IPS-15b (cell line): ENCODE measurements at regions not wholly inside any gene's neighbourhood (a gene's known extent, or its start where the extent isn't known, plus 50 kb on each side); places are given as distances from the start of the nearest gene placed in this dataset.
"Not testable (repeated sequence)": the region's sequence is repeated elsewhere in the genome, so short reads cannot be mapped to it uniquely, and the experiment has no call there.

Experiments
- H3K27me3 ChIP-seq: one replicate; pipeline ENCODE4 v1.6.1; 2013; ENCODE audit warnings: low read length; ENCODE audit not compliant: control insufficient read depth, insufficient read depth
- H3K36me3 ChIP-seq: one replicate; pipeline ENCODE4 v1.6.1; 2013; ENCODE audit warnings: low read length; ENCODE audit not compliant: control insufficient read depth, insufficient read depth
- H3K4me1 ChIP-seq: one replicate; pipeline ENCODE4 v1.6.1; 2013; ENCODE audit warnings: mild to moderate bottlenecking, low read length; ENCODE audit not compliant: control insufficient read depth, insufficient read depth
- H3K4me3 ChIP-seq: one replicate; pipeline ENCODE4 v1.5.1; 2013; ENCODE audit warnings: low read depth, low read length
- H3K9ac ChIP-seq: one replicate; pipeline ENCODE4 v1.6.1; 2013; ENCODE audit warnings: low read depth, mild to moderate bottlenecking, low read length
- H3K9me3 ChIP-seq: one replicate; pipeline ENCODE4 v1.6.1; 2013; ENCODE audit warnings: mild to moderate bottlenecking, low read length; ENCODE audit not compliant: control insufficient read depth, insufficient read depth

DNA sequence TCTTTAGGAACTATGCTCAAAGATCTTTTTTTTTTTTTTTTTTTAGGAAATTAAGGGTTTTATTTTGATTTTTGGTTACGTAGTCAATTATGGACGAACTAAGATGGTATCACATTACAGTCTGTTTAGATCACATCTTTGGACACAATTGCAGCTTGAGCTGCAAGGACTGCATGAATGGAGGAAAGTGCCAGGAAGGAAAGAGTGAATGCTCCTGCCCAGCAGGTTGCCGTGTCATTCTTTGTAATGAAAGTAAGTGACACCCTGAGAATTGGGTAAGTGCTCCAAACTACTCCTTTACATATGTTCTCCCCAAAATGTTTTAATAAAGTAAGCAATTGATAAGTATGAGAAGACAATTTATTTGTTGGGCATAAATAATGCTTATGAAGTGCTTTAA, 716.5 kb upstream of the GOLIM4 start:
- H3K9ac ChIP-seq = no peak overlapping the region
- H3K4me3 ChIP-seq = no peak overlapping the region

GRCh38 chr3:168808596-168808995, 712.9 kb upstream of the GOLIM4 start:
- Histone ChIP-seq H3K27me3 (no peaks in the 10 kb centered on the region), H3K9me3 (no peaks in the 10 kb centered on the region), H3K9ac (no peak overlapping the region), H3K4me3 (no peak overlapping the region), H3K4me1 (peaks cover 20% of the 10 kb centered on the region), H3K36me3 (no peaks in the 10 kb centered on the region)

More for the DNA sequence above, 716.5 kb upstream of the GOLIM4 start:
- Histone ChIP-seq H3K27me3 (no peaks in the 10 kb centered on the region), H3K4me1 (peaks cover 28% of the 10 kb centered on the region), H3K9me3 (no peaks in the 10 kb centered on the region), H3K36me3 (no peaks in the 10 kb centered on the region)

DNA sequence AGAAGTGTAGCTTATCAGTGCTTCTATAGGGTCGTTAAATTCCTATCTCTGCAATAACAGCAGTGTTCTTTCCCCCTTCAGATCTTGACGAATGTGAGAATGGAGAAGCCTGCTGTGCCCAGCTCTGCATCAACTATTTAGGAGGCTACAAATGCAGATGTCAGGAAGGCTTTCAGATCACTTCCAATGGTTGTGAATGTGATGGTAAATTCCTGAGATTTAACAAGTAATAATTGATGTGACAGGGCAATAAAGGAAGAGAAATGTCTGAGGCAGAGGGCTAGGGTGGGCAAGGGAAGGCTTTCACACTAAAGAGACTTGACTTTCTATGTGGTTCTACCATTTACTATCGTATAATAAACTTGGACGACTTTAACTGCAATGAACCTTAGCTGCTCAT, 711.7 kb upstream of the GOLIM4 start:
- no peaks in the 10 kb centered on the region for H3K27me3 ChIP-seq
- H3K4me1 ChIP-seq = peaks cover 13% of the 10 kb centered on the region

DNA sequence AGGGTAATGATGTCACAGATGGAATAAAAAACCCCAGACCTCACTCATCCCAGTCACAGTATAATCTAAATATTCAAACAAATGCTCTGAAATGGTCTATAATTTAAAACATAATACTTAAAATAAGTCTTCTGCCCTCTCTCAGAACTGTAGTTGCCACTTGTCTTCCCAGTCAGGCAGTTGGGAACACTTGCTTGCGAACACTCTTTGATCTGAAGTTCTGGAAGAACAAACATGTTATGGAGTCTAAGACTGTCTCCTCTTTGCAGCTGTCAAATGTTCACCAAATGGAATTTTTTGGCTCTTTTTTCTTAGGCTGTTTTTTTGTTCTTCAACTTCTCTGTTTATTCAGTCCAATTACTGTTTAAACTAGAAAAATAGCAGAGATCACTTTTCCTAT, 711.1 kb upstream of the GOLIM4 start:
- no peak overlapping the region for H3K9ac ChIP-seq
- H3K27me3 ChIP-seq = no peaks in the 10 kb centered on the region
- peaks cover 11% of the 10 kb centered on the region for H3K4me1 ChIP-seq
- H3K36me3 ChIP-seq = no peaks in the 10 kb centered on the region
- no peak overlapping the region for H3K4me3 ChIP-seq
- no peaks in the 10 kb centered on the region for H3K9me3 ChIP-seq

More for the DNA sequence above, 711.7 kb upstream of the GOLIM4 start:
- no peaks in the 10 kb centered on the region for H3K9me3 ChIP-seq
- no peak overlapping the region for H3K9ac ChIP-seq
- H3K36me3 ChIP-seq = no peaks in the 10 kb centered on the region
- H3K4me3 ChIP-seq = no peak overlapping the region

DNA sequence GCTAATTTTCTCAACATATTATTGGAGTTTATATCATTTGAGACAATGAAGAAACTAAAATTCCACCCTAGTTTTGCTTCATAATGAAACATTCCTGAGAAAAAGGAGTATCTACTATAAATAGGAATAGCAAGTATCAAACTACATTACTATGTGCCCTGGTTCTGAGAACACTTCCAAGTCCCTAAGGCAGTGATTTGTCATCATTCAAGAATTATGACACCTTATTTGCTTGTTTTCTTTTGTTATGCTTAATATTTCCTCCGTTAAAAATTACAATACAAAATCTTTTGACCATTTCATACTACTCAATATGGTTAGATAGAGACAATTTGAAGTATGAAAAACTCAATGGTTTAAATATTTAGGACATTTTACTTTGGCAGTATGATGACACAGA, 707.8 kb upstream of the GOLIM4 start:
- Histone ChIP-seq H3K36me3 (no peaks in the 10 kb centered on the region), H3K27me3 (no peaks in the 10 kb centered on the region), H3K4me3 (no peak overlapping the region), H3K9ac (no peak overlapping the region), H3K9me3 (no peaks in the 10 kb centered on the region), H3K4me1 (peaks cover 11% of the 10 kb centered on the region)

GRCh38 chr3:168802766-168803165, 707.0 kb upstream of the GOLIM4 start:
- no peak overlapping the region for H3K9ac ChIP-seq
- no peaks in the 10 kb centered on the region for H3K27me3 ChIP-seq
- H3K4me3 ChIP-seq = no peak overlapping the region
- no peaks in the 10 kb centered on the region for H3K36me3 ChIP-seq
- no peaks in the 10 kb centered on the region for H3K9me3 ChIP-seq
- peaks cover 10% of the 10 kb centered on the region for H3K4me1 ChIP-seq

- H3K36me3 ChIP-seq = no peaks in the 10 kb centered on the region
- H3K4me1 ChIP-seq = peaks cover 4% of the 10 kb centered on the region
- H3K9me3 ChIP-seq = no peaks in the 10 kb centered on the region
- no peaks in the 10 kb centered on the region for H3K27me3 ChIP-seq
- no peak overlapping the region for H3K9ac ChIP-seq
- H3K4me3 ChIP-seq = no peak overlapping the region
Observed at GRCh38 chr3:168801794-168802193, 706.1 kb upstream of the GOLIM4 start.

GRCh38 chr3:168796339-168796738, 700.6 kb upstream of the GOLIM4 start:
- H3K9ac ChIP-seq = no peak overlapping the region
- H3K36me3 ChIP-seq = no peaks in the 10 kb centered on the region
- H3K27me3 ChIP-seq = no peaks in the 10 kb centered on the region
- H3K9me3 ChIP-seq = no peaks in the 10 kb centered on the region
- no peak overlapping the region for H3K4me3 ChIP-seq
- H3K4me1 ChIP-seq = no peaks in the 10 kb centered on the region

DNA sequence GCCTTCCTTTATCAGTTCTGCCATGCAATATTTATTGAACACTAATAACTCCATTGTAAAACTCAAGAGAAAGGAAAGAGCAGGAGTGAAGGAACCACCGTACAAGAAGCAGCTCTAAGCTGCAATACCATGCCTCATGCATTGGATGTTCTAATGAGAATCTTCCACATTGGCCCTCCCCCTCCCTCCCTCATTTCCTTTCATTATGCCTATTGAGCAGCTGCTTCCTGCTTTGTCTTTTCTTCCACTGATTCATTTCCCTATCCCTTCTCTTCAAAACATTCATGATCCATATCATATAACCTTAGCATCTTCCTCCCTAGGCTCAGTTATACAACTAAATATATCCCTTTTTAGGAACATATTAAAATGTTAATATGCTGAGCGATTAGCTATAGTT, 698.7 kb upstream of the GOLIM4 start:
- Histone ChIP-seq H3K36me3 (no peaks in the 10 kb centered on the region), H3K9ac (no peak overlapping the region), H3K4me1 (no peaks in the 10 kb centered on the region), H3K27me3 (no peaks in the 10 kb centered on the region), H3K9me3 (no peaks in the 10 kb centered on the region), H3K4me3 (no peak overlapping the region)

GRCh38 chr3:168782193-168782592, 686.5 kb upstream of the GOLIM4 start:
- Histone ChIP-seq H3K4me1 (no peaks in the 10 kb centered on the region), H3K9me3 (no peaks in the 10 kb centered on the region), H3K9ac (no peak overlapping the region), H3K4me3 (no peak overlapping the region), H3K36me3 (no peaks in the 10 kb centered on the region), H3K27me3 (no peaks in the 10 kb centered on the region)

DNA sequence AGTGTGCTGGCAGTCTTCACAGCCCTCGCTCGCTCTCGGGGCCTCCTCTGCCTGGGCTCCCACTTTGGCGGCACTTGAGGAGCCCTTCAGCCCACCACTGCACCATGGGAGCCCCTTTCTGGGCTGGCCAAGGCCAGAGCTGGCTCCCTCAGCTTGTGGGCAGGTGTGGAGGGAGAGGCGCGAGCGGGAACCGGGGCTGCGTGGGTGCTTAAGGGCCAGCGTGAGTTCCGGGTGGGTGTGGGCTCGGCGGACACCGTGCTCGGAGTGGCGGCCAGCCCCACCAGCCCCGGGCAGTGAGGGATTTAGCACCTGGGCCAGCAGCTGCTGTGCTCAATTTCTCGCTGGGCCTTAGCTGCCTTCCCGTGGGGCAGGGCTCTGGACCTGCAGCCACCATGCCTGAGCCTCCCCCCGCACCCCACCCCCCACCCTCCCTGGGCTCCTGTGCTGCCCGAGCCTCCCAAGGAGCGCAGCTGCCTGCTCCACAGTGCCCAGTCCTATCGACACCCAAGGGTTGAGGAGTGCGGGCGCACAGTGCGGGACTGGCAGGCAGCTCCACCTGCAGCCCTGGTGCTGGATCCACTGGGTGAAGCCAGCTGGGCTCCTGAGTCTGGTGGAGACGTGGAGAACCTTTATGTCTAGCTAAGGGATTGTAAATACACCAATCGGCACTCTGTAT, 684.4 kb upstream of the GOLIM4 start:
- not testable (repeated sequence) for H3K36me3 ChIP-seq, H3K4me1 ChIP-seq, H3K4me3 ChIP-seq, H3K9me3 ChIP-seq, H3K27me3 ChIP-seq, H3K9ac ChIP-seq

GRCh38 chr3:168753724-168754123, 658.0 kb upstream of the GOLIM4 start:
- H3K27me3 ChIP-seq = no peaks in the 10 kb centered on the region
- no peaks in the 10 kb centered on the region for H3K36me3 ChIP-seq
- no peak overlapping the region for H3K9ac ChIP-seq
- no peak overlapping the region for H3K4me3 ChIP-seq
- H3K9me3 ChIP-seq = no peaks in the 10 kb centered on the region
- H3K4me1 ChIP-seq = no peaks in the 10 kb centered on the region
